Common myeloid progenitor, CD34-positive (primary cell): ENCODE measurements at regions not wholly inside any gene's neighbourhood (a gene's known extent, or its start where the extent isn't known, plus 50 kb on each side); places are given as distances from the start of the nearest gene placed in this dataset.
A peak's percentile ranks its signal among the peaks of the same experiment; 100 is the strongest.

ENCODE experiments used
- CTCF ChIA-PET: fragments of 350-600 bp; sonication (Branson Sonifier 250); formaldehyde crosslinking; loops from one replicate; lab custom pipeline; 2021; ENCODE audit warnings: antibody characterized with exemption; lab: Charles Lee
- POLR2A ChIA-PET: fragments of 350-600 bp; sonication (Branson Sonifier 250); formaldehyde crosslinking; loops from one replicate; lab custom pipeline; 2021; ENCODE audit warnings: antibody characterized with exemption; lab: Charles Lee
- DNase-seq, 3 donors: peaks; one replicate each; pipeline versions ENCODE4 v3.0.0 to v3.0.0-alpha.2; 2013
- H3K27ac ChIP-seq, 2 experiments: 1 replicate in 1 of 2; 2 replicates in 1 of 2; pipeline ENCODE4 v1.7.0; 2013; ENCODE audit warnings: inconsistent platforms in 2 of 2, low read length in 2 of 2, mild to moderate bottlenecking in 2 of 2, low read depth in 1 of 2, moderate library complexity in 1 of 2; ENCODE audit not compliant: severe bottlenecking in 2 of 2, insufficient read depth in 1 of 2, poor library complexity in 1 of 2
- H3K27me3 ChIP-seq, 5 experiments: replicated peaks in 2 of 5; 1 replicate in 3 of 5; 2 replicates in 2 of 5; pipeline versions ENCODE4 v1.6.1 to v1.7.0; 2013; ENCODE audit warnings: low read length in 4 of 5, mild to moderate bottlenecking in 2 of 5, moderate library complexity in 2 of 5, inconsistent platforms in 1 of 5; ENCODE audit not compliant: insufficient read depth in 5 of 5, control insufficient read depth in 4 of 5
- H3K36me3 ChIP-seq, 4 experiments: 1 replicate in 2 of 4; 2 replicates in 2 of 4; pipeline versions ENCODE4 v1.6.1 to v1.7.0; 2013; ENCODE audit warnings: low read length in 3 of 4, control low read depth in 1 of 4, mild to moderate bottlenecking in 1 of 4; ENCODE audit not compliant: control insufficient read depth in 4 of 4, insufficient read depth in 4 of 4
- H3K4me1 ChIP-seq, 4 experiments: 1 replicate in 3 of 4; 2 replicates in 1 of 4; pipeline versions ENCODE4 v1.6.1 to v1.7.1; 2013; ENCODE audit warnings: low read length in 3 of 4, mild to moderate bottlenecking in 3 of 4, control low read depth in 1 of 4, inconsistent platforms in 1 of 4, moderate library complexity in 1 of 4; ENCODE audit not compliant: control insufficient read depth in 4 of 4, insufficient read depth in 4 of 4; ENCODE audit errors: control extremely low read depth in 1 of 4
- H3K4me3 ChIP-seq, 7 experiments: 1 replicate in 4 of 7; 2 replicates in 3 of 7; pipeline versions ENCODE4 v1.5.1 to v1.7.0; 2013; ENCODE audit warnings: mild to moderate bottlenecking in 7 of 7, low read length in 6 of 7, moderate library complexity in 6 of 7, inconsistent platforms in 2 of 7, low read depth in 2 of 7, control low read depth in 1 of 7; ENCODE audit not compliant: insufficient read depth in 4 of 7, control insufficient read depth in 1 of 7; ENCODE audit errors: extremely low read depth in 1 of 7
- H3K9me3 ChIP-seq, 5 experiments: 1 replicate in 4 of 5; 2 replicates in 1 of 5; pipeline versions ENCODE4 v1.6.1 to v1.7.1; 2013; ENCODE audit warnings: low read length in 4 of 5, mild to moderate bottlenecking in 2 of 5, inconsistent platforms in 1 of 5, low read depth in 1 of 5, moderate library complexity in 1 of 5; ENCODE audit not compliant: control insufficient read depth in 4 of 5, insufficient read depth in 2 of 5; ENCODE audit errors: control extremely low read depth in 1 of 5
- WGBS: methylation state at CpG from one replicate; pipeline ENCODE4 v1.1.5; 2013; ENCODE audit not compliant: insufficient coverage; 5-methylcytosine and 5-hydroxymethylcytosine counted together

DNA sequence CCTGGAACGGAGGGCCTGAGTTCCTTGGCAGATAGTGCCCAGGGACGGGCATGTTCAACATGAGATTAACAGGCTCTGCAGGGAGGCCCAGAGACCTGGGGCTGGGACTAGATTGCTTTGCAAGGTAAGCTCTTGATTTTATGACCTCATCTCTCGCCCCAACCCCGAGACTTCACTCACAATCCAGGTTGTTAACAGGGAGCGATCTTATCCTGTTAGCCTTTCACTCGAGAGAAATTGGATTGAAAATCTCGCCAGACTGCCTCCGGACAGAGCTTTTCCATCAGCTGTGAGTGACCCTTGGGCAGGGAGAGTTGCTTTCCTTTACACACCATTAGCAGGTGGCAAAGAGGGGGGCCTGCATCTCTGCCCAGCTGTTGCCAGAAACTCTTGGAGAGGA is 521.7 kb upstream of the EEF2KMT start:
- no peaks in the 10 kb centered on the region for H3K36me3 ChIP-seq
- H3K4me3 ChIP-seq: no peak overlapping the region
- ChIA-PET CTCF (no interaction called here), POLR2A (no interaction called here)
- no peak overlapping the region for H3K27ac ChIP-seq
- peaks cover 0 to 2% (median 0%) of the 10 kb centered on the region in 4 experiments for H3K4me1 ChIP-seq
- H3K9me3 ChIP-seq: no peaks in the 10 kb centered on the region
- H3K27me3 ChIP-seq: peaks cover 0 to 13% (median 3%) of the 10 kb centered on the region in 5 experiments
- WGBS: 88% methylated on average over 8 of the region's 8 CpGs
- no peak for DNase-seq

DNA sequence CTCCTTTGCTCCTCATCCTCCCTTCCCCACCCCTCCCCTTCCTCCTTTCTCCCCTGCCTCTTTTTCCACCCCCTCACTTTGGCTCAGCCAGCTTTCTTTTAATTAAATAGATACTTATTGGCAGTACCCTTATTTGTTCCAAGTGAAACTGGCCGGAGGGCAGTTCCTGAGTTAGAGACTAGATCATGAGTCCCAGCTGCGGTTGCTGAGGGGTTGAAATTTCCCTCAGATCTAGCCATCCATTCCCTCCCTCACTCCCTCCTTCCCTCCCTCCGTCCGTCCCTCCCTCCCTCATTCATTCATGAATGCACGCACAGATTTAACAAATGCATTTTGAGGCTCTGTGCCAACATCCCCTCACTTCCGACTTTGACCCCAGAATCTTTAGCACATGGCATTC is 519.2 kb upstream of the EEF2KMT start:
- H3K4me1 ChIP-seq: peaks cover 0 to 2% (median 0%) of the 10 kb centered on the region in 4 experiments
- DNase-seq: no peak
- ChIA-PET CTCF (interaction anchor here (1.3 to 2.6 kb wide), 2 partner anchors 16 to 18 kb away, joined by 7 read pairs; no protein-coding TSS in a partner anchor), POLR2A (no interaction called here)
- H3K27me3 ChIP-seq: peaks cover 0 to 13% (median 3%) of the 10 kb centered on the region in 5 experiments
- H3K9me3 ChIP-seq: no peaks in the 10 kb centered on the region
- H3K36me3 ChIP-seq: no peaks in the 10 kb centered on the region
- H3K4me3 ChIP-seq: no peak overlapping the region
- no peak overlapping the region for H3K27ac ChIP-seq
- 37% methylated on average over 4 of the region's 6 CpGs for WGBS

DNA sequence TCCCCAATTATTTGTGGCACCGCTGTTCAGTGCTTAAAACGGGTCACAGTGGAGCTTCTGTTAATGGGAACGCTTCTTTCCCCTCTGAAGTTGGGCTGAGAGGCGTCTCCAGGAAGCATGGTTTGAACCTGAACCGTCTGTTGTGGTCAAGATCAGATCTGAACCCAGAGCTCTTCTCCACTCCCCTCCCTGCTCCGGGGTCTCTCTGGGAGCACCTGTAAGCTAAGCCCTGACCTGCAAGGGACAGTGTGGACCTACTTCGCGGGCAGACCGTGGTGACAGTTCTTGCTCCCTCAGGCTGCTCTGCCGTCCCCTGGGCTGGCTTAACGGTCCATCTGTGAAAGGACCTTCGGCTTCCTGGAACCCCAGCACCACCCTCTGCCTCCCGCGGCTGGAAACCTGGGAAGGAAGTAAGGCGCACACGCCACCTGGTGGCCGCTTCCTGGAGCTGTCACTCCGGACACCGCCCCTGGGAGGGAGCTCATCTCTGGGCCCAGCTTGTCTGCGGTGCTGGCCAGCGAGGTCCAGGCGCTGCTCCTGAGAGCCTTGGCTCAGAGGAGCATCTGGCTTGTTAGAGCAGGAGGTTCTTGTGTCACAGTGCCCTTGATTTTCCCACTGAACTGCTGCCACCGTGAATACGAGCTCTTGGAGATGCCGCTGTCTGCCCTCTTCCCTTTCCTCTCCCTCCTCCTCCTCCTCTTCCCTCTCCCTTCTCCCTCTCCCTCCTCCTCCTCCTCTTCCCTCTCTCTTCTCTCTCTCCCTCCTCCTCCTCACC is 518.5 kb upstream of the EEF2KMT start:
- peaks cover 0 to 13% (median 3%) of the 10 kb centered on the region in 5 experiments for H3K27me3 ChIP-seq
- peak overlapping the region in 3 of 7 experiments; percentile 16 to 49 (median 43) for H3K4me3 ChIP-seq
- CTCF ChIA-PET: interaction anchor here (0.8 to 2.6 kb wide), 5 partner anchors 16 to 380 kb away, joined by 3 to 7 read pairs (median 4); no protein-coding TSS in a partner anchor
- WGBS: 13% methylated on average over 24 of the region's 25 CpGs
- H3K36me3 ChIP-seq: no peaks in the 10 kb centered on the region
- POLR2A ChIA-PET: interaction anchor here (0.6 kb wide), 1 partner anchor 85 kb away, joined by 3 read pairs; no protein-coding TSS in a partner anchor
- peaks cover 0 to 2% (median 0%) of the 10 kb centered on the region in 4 experiments for H3K4me1 ChIP-seq
- no peaks in the 10 kb centered on the region for H3K9me3 ChIP-seq
- peak; percentile 23 to 38 (median 36) for DNase-seq
- no peak overlapping the region for H3K27ac ChIP-seq

DNA sequence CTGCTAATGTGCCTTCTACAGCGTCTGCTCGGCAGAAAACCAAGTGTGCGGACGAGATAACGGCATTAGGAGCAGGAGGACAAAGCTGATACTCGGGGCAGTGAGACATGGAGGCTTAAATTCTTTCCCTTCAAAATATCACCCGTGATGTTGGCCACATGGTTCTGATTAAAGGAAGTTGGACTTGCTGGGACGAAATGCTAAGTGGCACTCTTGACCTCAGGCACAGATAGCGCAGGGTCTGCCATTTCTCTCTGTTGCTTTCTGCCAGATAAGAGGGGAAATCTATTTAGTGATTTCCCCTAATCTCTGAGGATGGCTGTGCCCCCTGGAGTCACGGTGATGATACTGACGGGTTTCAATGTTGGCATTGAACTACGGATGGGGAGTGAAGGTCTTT is 509.6 kb upstream of the EEF2KMT start:
- POLR2A ChIA-PET: no interaction called here
- H3K4me3 ChIP-seq: no peak overlapping the region
- no peak for DNase-seq
- H3K27ac ChIP-seq: no peak overlapping the region
- H3K4me1 ChIP-seq: no peaks in the 10 kb centered on the region
- 72% methylated on average over 11 of the region's 12 CpGs for WGBS
- CTCF ChIA-PET: no interaction called here
- H3K27me3 ChIP-seq: peaks cover 0 to 1% (median 0%) of the 10 kb centered on the region in 5 experiments
- no peaks in the 10 kb centered on the region for H3K9me3 ChIP-seq
- H3K36me3 ChIP-seq: no peaks in the 10 kb centered on the region

DNA sequence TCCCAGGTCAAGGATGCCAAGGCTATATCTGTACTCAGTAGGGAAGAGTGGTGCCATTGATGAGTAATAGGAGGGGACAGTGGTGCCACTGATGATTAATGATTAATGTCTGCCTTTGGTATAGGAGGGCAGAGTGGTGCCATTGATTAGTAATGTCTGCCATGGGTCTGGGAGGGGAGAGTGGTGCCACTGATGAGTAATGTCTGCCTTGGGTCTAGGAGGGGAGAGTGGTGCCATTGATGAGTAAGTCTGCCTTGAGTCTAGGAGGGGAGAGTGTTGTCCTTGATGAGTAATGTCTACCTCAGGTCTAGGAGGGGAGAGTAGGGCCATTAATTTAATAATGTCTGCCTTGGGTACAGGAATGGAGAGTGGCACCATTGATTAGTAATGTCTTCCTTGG is 507.8 kb upstream of the EEF2KMT start:
- Histone ChIP-seq H3K4me3 (no peak overlapping the region), H3K36me3 (no peaks in the 10 kb centered on the region), H3K4me1 (no peaks in the 10 kb centered on the region), H3K27me3 (peaks cover 0 to 1% (median 0%) of the 10 kb centered on the region in 5 experiments), H3K27ac (no peak overlapping the region), H3K9me3 (no peaks in the 10 kb centered on the region)
- no peak for DNase-seq
- ChIA-PET POLR2A (no interaction called here), CTCF (no interaction called here)

DNA sequence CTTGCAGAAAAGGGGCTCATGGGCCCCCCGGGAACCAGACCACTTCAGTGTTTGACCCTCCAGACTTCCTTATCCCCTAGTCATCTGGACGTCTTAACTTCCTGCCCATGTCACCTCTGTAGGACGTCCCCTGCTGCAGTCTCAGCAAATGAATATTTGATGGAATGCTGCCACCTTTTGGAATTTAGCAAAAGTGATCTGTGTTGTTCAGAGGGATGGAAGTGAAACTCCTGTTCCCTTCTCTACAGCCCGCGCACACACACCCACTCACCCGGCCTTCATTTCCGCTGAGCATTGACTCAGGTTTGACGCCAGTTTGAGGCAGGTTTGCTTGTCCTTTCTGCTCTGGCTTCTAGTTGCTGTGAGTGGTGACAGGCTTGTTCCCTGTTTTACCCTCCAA is 507.2 kb upstream of the EEF2KMT start:
- Histone ChIP-seq H3K36me3 (no peaks in the 10 kb centered on the region), H3K27me3 (peaks cover 0 to 1% (median 0%) of the 10 kb centered on the region in 5 experiments), H3K4me1 (no peaks in the 10 kb centered on the region), H3K9me3 (no peaks in the 10 kb centered on the region), H3K4me3 (no peak overlapping the region), H3K27ac (no peak overlapping the region)
- POLR2A ChIA-PET: no interaction called here
- 0% methylated on average over 3 of the region's 8 CpGs for WGBS
- peak; percentile 10 to 31 (median 14) for DNase-seq
- CTCF ChIA-PET: no interaction called here

DNA sequence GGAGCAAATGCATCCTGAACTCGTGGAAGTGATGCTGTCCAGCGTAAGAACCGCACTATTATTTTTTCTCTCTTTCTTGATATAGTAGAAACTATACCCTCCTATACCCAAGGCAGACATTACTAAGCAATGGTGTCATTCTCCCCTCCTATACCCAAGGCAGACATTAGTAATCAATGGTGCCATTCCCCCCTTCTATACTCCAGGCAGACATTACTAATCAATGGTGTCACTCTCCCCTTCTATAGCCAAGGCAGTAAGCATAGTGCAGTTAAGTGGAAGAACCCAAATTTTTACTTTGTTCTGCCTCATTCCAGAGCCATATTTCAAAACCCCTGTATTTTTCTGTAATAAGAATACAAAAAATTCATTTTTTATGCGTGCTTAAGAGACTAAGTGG is 506.2 kb upstream of the EEF2KMT start:
- H3K36me3 ChIP-seq: no peaks in the 10 kb centered on the region
- H3K4me3 ChIP-seq: no peak overlapping the region
- no peaks in the 10 kb centered on the region for H3K9me3 ChIP-seq
- POLR2A ChIA-PET: no interaction called here
- WGBS: 93% methylated on average over 3 of the region's 4 CpGs
- CTCF ChIA-PET: no interaction called here
- H3K4me1 ChIP-seq: no peaks in the 10 kb centered on the region
- H3K27ac ChIP-seq: no peak overlapping the region
- no peak for DNase-seq
- no peaks in the 10 kb centered on the region for H3K27me3 ChIP-seq
